ENCODE measurements at regions not wholly inside any gene's neighbourhood (a gene's known extent, or its start where the extent isn't known, plus 50 kb on each side); places are given as distances from the start of the nearest gene placed in this dataset.

DNA sequence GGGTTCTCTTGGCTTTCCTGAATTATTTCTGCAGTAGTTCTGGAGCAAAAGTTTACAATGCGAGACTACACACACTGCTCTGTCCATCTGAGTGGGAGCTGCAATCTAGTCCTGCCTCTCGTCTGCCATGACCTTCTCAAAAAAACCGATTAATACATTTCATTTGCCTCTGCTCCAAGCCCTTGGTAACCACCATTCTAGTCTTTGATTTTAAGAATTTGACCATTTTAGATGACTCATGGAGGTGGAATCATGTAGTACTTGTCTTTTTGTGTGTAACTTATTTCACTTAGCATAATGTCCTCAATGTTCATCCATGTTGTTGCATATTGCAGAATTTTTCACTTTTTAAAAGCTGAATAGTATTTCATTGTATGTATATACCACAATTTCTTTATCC is 356.9 kb downstream of the SV2B start:
- Histone ChIP-seq H3K27me3 (no peaks in the 10 kb centered on the region), H3K4me3 (ENCODE audit: low read depth, low read length) (no peak overlapping the region), H3K9me3 (no peaks in the 10 kb centered on the region), H3K36me3 (no peaks in the 10 kb centered on the region), H3K4me1 (no peaks in the 10 kb centered on the region)
- TF ChIP-seq, protein P1, sequence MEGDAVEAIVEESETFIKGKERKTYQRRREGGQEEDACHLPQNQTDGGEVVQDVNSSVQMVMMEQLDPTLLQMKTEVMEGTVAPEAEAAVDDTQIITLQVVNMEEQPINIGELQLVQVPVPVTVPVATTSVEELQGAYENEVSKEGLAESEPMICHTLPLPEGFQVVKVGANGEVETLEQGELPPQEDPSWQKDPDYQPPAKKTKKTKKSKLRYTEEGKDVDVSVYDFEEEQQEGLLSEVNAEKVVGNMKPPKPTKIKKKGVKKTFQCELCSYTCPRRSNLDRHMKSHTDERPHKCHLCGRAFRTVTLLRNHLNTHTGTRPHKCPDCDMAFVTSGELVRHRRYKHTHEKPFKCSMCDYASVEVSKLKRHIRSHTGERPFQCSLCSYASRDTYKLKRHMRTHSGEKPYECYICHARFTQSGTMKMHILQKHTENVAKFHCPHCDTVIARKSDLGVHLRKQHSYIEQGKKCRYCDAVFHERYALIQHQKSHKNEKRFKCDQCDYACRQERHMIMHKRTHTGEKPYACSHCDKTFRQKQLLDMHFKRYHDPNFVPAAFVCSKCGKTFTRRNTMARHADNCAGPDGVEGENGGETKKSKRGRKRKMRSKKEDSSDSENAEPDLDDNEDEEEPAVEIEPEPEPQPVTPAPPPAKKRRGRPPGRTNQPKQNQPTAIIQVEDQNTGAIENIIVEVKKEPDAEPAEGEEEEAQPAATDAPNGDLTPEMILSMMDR (IDR thresholded peaks at IDR 0.05; ENCODE audit: low read depth, low read length), result no peak
- no peak for DNase-seq

DNA sequence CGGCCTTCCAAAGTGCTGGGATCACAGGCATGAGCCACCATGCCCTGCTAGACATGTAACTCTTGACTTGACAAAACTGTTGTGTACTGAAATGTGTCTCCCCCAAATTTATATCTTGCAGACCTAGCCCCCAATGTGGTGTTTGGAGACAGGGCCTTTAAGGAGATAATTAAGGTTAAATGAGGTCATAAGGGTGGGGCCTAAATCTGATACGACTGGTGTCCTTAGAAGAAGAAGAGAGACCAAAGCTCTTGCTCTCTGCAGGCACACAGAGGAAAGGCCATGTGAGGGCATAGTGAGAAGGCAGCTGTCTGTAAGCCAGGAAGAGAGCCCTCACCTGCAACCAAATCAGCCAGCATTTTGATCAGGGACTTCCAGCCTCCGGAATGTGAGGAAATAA is 361.3 kb downstream of the SV2B start:
- TF ChIP-seq, protein P1 (IDR thresholded peaks at IDR 0.05; ENCODE audit: low read depth, low read length), result no peak
- Histone ChIP-seq H3K4me1 (no peaks in the 10 kb centered on the region), H3K4me3 (ENCODE audit: low read depth, low read length) (no peak overlapping the region), H3K27me3 (no peaks in the 10 kb centered on the region), H3K36me3 (no peaks in the 10 kb centered on the region), H3K9me3 (no peaks in the 10 kb centered on the region)
- DNase-seq, result no peak

DNA sequence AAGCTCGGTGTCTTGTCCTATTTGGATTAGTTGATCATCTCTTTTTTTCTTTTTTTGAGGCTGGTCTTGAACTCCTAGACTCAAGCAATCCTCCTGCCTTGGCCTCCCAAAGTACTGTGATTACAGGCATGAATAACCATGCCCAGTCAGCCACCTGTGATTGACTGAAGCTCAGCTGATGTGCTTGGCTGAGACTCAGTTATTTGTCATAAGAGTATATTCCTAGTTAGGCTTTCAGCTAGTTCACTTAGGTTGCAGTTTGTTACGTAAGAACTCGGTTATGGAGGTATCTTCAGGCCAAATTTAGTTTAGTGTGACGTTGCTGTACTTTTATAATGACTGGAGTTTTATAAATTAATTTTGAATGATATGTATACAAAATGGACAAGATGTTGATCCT is 365.0 kb downstream of the SV2B start:
- H3K9me3 ChIP-seq, result no peaks in the 10 kb centered on the region; the same call in 1 of the 2 replicates
- H3K27me3 ChIP-seq, result no peaks in the 10 kb centered on the region
- no peaks in the 10 kb centered on the region for H3K36me3 ChIP-seq
- H3K4me1 ChIP-seq, result peaks cover 6% of the 10 kb centered on the region
- no peak for DNase-seq
- no peak overlapping the region for H3K4me3 ChIP-seq (ENCODE audit: low read depth, low read length)
- TF ChIP-seq, protein P1 (IDR thresholded peaks at IDR 0.05; ENCODE audit: low read depth, low read length), result no peak

DNA sequence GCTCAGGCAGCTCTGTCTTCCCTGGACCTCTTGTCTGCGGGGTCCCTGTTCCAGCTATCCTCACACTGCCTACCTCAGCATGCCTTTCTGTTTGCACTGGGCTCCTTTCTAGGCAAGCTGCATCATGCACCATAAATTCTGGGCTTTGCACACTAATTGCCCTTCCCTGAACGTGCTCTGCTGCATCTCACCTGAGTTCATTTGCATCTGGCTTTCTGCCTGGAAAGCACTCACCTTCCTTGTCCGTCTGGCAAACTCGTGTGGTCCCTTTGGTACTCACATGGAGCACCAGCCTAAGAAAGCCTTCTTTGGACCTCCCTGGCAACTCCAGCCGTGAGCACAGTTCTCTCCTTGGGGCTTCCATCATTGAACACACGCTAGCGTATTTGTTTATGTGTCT is 365.6 kb downstream of the SV2B start:
- no peak for DNase-seq
- Histone ChIP-seq H3K4me1 (peaks cover 6% of the 10 kb centered on the region), H3K4me3 (ENCODE audit: low read depth, low read length) (no peak overlapping the region), H3K9me3 (no peaks in the 10 kb centered on the region; the same call in 1 of the 2 replicates), H3K27me3 (no peaks in the 10 kb centered on the region), H3K36me3 (no peaks in the 10 kb centered on the region)
- TF ChIP-seq, protein P1 (IDR thresholded peaks at IDR 0.05; ENCODE audit: low read depth, low read length), result no peak

DNA sequence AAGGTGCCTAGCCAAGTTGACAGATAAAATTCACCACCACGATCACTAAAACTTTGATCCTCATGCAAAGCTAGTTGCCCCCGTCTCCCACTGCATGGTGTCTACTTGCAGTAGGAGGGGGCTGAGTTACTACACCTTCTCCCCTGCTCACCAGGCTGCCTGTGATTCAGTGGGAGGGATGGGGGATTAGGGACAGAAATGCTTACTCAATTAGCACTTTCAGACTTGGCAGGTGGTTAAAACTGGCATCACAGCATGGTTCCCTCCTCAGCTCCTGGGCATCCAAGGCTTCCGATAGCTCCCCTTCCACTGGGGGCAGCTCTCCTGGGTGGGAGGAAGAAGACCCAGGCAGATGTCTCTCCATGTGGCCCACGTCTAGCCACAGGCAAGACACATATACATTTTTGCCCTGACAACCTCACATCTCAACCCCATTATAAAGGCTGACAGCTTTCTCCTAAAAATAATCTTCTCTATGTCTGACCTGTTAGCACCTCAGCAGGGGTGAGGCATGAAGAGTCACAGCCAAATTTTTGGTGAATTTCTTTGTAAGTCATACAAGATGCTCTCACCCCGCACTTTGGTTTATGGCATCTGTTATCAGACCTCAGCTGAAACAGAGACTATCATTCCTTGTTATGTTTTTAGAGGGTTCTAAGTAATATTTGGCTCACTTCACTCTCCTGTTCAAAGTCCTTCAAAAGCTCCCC is 369.0 kb downstream of the SV2B start:
- Histone ChIP-seq H3K27me3 (no peaks in the 10 kb centered on the region), H3K4me1 (peaks cover 9% of the 10 kb centered on the region), H3K4me3 (ENCODE audit: low read depth, low read length) (no peak overlapping the region), H3K36me3 (no peaks in the 10 kb centered on the region), H3K9me3 (no peaks in the 10 kb centered on the region; the same call in 1 of the 2 replicates)
- DNase-seq, result no peak
- TF ChIP-seq, protein P1 (IDR thresholded peaks at IDR 0.05; ENCODE audit: low read depth, low read length), result no peak
